ENCODE measurements at regions not wholly inside any gene's neighbourhood (a gene's known extent, or its start where the extent isn't known, plus 50 kb on each side); places are given as distances from the start of the nearest gene placed in this dataset.
"Not testable (repeated sequence)": the region's sequence is repeated elsewhere in the genome, so short reads cannot be mapped to it uniquely, and the experiment has no call there.

- in situ Hi-C loops (cut with MboI; ENCODE audit: low pct_unique_long_range_greater_than_20kb, low sequenced_read_pairs) = no loop called here
These were observed 1746.4 kb downstream of the EFNA5 start for GRCh38 chr5:105924366-105924765.

GRCh38 chr5:105922574-105922973, 1748.2 kb downstream of the EFNA5 start:
- in situ Hi-C loops (cut with MboI; ENCODE audit: low pct_unique_long_range_greater_than_20kb, low sequenced_read_pairs) = no loop called here
- no peak for DNase-seq

More at GRCh38 chr5:105924366-105924765, 1746.4 kb downstream of the EFNA5 start:
- no peak for DNase-seq

- no peak for DNase-seq
- in situ Hi-C loops (cut with MboI; ENCODE audit: low pct_unique_long_range_greater_than_20kb, low sequenced_read_pairs) = no loop called here
These were observed 1748.7 kb downstream of the EFNA5 start for GRCh38 chr5:105922080-105922479.

- DNase-seq = no peak
- in situ Hi-C loops (cut with MboI; ENCODE audit: low pct_unique_long_range_greater_than_20kb, low sequenced_read_pairs) = no loop called here
These were observed 1753.5 kb downstream of the EFNA5 start for GRCh38 chr5:105917189-105917588.

- no peak for DNase-seq
- in situ Hi-C loops (cut with MboI; ENCODE audit: low pct_unique_long_range_greater_than_20kb, low sequenced_read_pairs) = no loop called here
These were observed 1763.7 kb downstream of the EFNA5 start for GRCh38 chr5:105907016-105907415.

- in situ Hi-C loops (cut with MboI; ENCODE audit: low pct_unique_long_range_greater_than_20kb, low sequenced_read_pairs) = no loop called here
- no peak for DNase-seq
These were observed 1765.3 kb downstream of the EFNA5 start for GRCh38 chr5:105905392-105905791.

GRCh38 chr5:105903069-105903468, 1767.7 kb downstream of the EFNA5 start:
- no peak for DNase-seq
- in situ Hi-C loops (cut with MboI; ENCODE audit: low pct_unique_long_range_greater_than_20kb, low sequenced_read_pairs) = no loop called here

GRCh38 chr5:105899726-105900125, 1771.0 kb downstream of the EFNA5 start:
- in situ Hi-C loops (cut with MboI; ENCODE audit: low pct_unique_long_range_greater_than_20kb, low sequenced_read_pairs) = no loop called here
- no peak for DNase-seq

GRCh38 chr5:105898183-105898582, 1772.6 kb downstream of the EFNA5 start:
- DNase-seq = no peak
- in situ Hi-C loops (cut with MboI; ENCODE audit: low pct_unique_long_range_greater_than_20kb, low sequenced_read_pairs) = no loop called here

- DNase-seq = no peak
- in situ Hi-C loops (cut with MboI; ENCODE audit: low pct_unique_long_range_greater_than_20kb, low sequenced_read_pairs) = no loop called here
These were observed 1785.5 kb downstream of the EFNA5 start for GRCh38 chr5:105885266-105885665.

GRCh38 chr5:105882956-105883481, 1787.7 kb downstream of the EFNA5 start:
- no peak for DNase-seq
- in situ Hi-C loops (cut with MboI; ENCODE audit: low pct_unique_long_range_greater_than_20kb, low sequenced_read_pairs) = no loop called here

GRCh38 chr5:105878402-105878801, 1792.3 kb downstream of the EFNA5 start:
- DNase-seq = no peak
- in situ Hi-C loops (cut with MboI; ENCODE audit: low pct_unique_long_range_greater_than_20kb, low sequenced_read_pairs) = no loop called here

- no peak for DNase-seq
- in situ Hi-C loops (cut with MboI; ENCODE audit: low pct_unique_long_range_greater_than_20kb, low sequenced_read_pairs) = no loop called here
These were observed 1793.1 kb downstream of the EFNA5 start for GRCh38 chr5:105877592-105877991.

- DNase-seq = no peak
- in situ Hi-C loops (cut with MboI; ENCODE audit: low pct_unique_long_range_greater_than_20kb, low sequenced_read_pairs) = no loop called here
These were observed 1796.4 kb downstream of the EFNA5 start for GRCh38 chr5:105874316-105874715.

- in situ Hi-C loops (cut with MboI; ENCODE audit: low pct_unique_long_range_greater_than_20kb, low sequenced_read_pairs) = no loop called here
- no peak for DNase-seq
These were observed 1798.0 kb downstream of the EFNA5 start for GRCh38 chr5:105872569-105873270.

- DNase-seq = no peak
- in situ Hi-C loops (cut with MboI; ENCODE audit: low pct_unique_long_range_greater_than_20kb, low sequenced_read_pairs) = no loop called here
These were observed 1802.5 kb downstream of the EFNA5 start for GRCh38 chr5:105868038-105868780.

GRCh38 chr5:105865834-105866233, 1804.9 kb downstream of the EFNA5 start:
- in situ Hi-C loops (cut with MboI; ENCODE audit: low pct_unique_long_range_greater_than_20kb, low sequenced_read_pairs) = no loop called here
- DNase-seq = no peak

GRCh38 chr5:105859350-105859749, 1811.4 kb downstream of the EFNA5 start:
- in situ Hi-C loops (cut with MboI; ENCODE audit: low pct_unique_long_range_greater_than_20kb, low sequenced_read_pairs); DNase-seq: not testable (repeated sequence)

- in situ Hi-C loops (cut with MboI; ENCODE audit: low pct_unique_long_range_greater_than_20kb, low sequenced_read_pairs) = no loop called here
- no peak for DNase-seq
These were observed 1821.0 kb downstream of the EFNA5 start for GRCh38 chr5:105849701-105850100.

GRCh38 chr5:105840800-105841199, 1829.9 kb downstream of the EFNA5 start:
- in situ Hi-C loops (cut with MboI; ENCODE audit: low pct_unique_long_range_greater_than_20kb, low sequenced_read_pairs) = no loop called here
- DNase-seq = no peak
